ENCODE measurements at regions not wholly inside any gene's neighbourhood (a gene's known extent, or its start where the extent isn't known, plus 50 kb on each side); places are given as distances from the start of the nearest gene placed in this dataset.

DNA sequence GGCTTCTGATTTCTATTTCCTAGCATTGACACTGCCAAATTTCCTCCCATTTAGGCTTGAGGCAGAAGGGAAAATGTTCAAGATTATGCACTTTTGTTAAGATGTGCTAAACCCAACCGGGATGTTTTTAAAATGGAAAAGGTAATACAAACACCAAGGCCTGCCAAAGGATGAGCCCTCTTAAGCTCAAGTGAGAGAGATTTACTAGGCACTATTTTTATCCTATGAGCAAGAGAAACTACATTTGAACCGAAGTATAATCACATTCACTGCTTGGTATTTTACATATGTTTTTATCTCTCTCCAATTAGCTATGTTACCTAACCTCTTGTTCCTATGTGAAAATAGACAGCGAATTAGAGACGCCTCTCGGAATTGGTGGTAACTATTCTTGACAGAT is 295.8 kb downstream of the GABRB3 start:
- Histone ChIP-seq H3K4me3 (ENCODE audit: low read length) (no peak overlapping the region), H3K9me3 (ENCODE audit: low read depth, low read length) (no peaks in the 10 kb centered on the region), H3K4me1 (ENCODE audit: insufficient read depth, low read length) (no peaks in the 10 kb centered on the region), H3K27me3 (ENCODE audit: insufficient read depth, low read length) (no peaks in the 10 kb centered on the region)

DNA sequence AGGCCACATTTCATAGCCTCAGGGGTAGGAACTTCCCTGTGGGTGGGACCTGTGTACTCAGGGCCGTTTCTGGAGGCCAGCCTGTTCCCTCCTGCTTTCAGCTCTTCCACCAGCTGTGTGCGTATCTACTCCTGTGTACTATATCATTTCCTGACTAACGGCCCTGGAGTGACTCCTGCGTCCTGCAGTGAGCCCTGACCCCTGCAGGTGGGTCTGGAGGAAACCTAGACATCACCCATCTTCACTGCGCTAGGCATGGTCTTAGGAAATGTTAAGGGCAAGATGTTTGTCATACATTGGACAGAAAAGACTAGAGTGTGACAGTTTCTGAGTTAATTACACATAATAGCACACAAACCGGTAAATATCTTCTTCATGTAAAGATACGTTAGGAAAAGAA is 297.3 kb downstream of the GABRB3 start:
- no peaks in the 10 kb centered on the region for H3K4me1 ChIP-seq (ENCODE audit: insufficient read depth, low read length)
- H3K27me3 ChIP-seq (ENCODE audit: insufficient read depth, low read length) = no peaks in the 10 kb centered on the region
- H3K9me3 ChIP-seq (ENCODE audit: low read depth, low read length) = no peaks in the 10 kb centered on the region

DNA sequence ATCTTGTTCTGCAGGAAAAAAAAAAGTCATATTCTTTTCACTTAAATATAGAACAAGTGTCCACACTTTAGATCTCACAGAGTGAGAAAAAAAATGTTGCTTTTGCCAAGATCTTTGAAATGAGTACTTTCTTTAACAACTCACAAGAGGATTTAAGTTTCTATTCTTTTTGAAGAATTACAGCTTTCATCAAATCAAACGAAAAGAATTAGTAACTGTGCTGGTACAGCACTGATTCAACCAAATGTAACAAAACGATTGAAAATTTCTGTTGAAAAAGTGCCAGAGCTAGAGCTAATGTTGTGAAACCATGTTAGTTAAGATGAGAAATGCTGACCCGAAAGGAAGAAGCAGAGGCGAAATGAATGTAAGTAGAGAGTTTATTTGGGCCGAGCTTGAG is 300.2 kb downstream of the GABRB3 start:
- no peaks in the 10 kb centered on the region for H3K4me1 ChIP-seq (ENCODE audit: insufficient read depth, low read length)
- no peaks in the 10 kb centered on the region for H3K9me3 ChIP-seq (ENCODE audit: low read depth, low read length)
- H3K27me3 ChIP-seq (ENCODE audit: insufficient read depth, low read length) = no peaks in the 10 kb centered on the region
- H3K4me3 ChIP-seq (ENCODE audit: low read length) = no peak overlapping the region

More for the DNA sequence above, 297.3 kb downstream of the GABRB3 start:
- no peak overlapping the region for H3K4me3 ChIP-seq (ENCODE audit: low read length)

DNA sequence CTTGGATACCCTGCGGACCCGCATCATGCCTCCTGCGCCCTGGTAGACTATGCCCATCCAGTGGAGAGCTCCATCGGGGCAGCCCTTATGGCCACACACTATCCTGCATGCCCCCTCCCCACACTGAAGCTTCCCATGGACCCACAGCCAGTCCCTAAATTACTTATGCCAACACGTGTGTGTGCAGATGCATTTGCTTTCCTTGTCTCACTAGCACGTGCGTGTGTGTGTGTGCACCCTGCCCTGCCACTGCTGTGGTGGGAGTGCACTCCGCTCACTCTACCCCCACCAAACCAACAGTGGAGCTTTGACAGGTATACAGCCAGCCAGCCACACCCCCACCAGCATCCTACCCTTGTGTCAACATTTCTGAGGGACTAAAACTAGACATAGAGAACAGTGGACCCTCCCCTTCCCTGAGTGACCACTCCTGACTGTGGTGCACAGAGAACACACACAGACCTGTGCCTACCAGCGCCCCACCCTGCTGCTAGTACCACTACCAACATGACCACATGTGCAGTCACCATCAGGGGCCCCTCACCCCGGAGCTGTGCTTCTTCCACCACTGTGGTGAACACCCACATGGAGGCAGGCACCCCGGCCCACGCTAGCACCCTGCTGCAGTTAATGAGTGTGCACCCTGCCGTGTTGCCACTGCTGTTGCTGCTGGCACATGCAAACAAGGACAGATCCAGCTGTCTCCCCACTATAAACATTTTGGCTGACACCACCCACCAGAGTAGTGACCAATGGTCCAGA is 310.8 kb downstream of the GABRB3 start:
- Histone ChIP-seq H3K4me3 (ENCODE audit: low read length) (no peak overlapping the region), H3K9me3 (ENCODE audit: low read depth, low read length) (peaks cover 4% of the 10 kb centered on the region), H3K27me3 (ENCODE audit: insufficient read depth, low read length) (no peaks in the 10 kb centered on the region), H3K4me1 (ENCODE audit: insufficient read depth, low read length) (no peaks in the 10 kb centered on the region)

DNA sequence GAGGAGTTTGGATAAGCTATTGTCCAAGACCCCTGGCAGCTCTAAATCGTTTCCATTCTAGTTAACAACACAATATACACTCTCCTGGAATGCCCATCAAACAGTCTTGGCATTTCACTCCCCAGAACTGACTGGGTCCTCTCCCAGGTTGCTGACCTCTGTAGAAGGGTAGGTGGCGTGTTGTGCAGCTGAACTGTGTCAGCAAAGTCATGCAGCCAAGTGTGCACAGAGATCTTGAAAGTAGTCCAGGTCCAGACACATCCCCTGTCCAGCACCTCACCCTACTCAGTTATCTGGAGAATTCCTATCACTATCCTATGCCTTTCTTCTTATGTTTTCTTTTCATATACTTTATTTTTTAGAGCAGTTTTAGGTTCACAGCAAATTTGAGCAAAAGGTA is 312.7 kb downstream of the GABRB3 start:
- H3K4me1 ChIP-seq (ENCODE audit: insufficient read depth, low read length) = no peaks in the 10 kb centered on the region
- peaks cover 6% of the 10 kb centered on the region for H3K9me3 ChIP-seq (ENCODE audit: low read depth, low read length)
- no peaks in the 10 kb centered on the region for H3K27me3 ChIP-seq (ENCODE audit: insufficient read depth, low read length)
- H3K4me3 ChIP-seq (ENCODE audit: low read length) = no peak overlapping the region

DNA sequence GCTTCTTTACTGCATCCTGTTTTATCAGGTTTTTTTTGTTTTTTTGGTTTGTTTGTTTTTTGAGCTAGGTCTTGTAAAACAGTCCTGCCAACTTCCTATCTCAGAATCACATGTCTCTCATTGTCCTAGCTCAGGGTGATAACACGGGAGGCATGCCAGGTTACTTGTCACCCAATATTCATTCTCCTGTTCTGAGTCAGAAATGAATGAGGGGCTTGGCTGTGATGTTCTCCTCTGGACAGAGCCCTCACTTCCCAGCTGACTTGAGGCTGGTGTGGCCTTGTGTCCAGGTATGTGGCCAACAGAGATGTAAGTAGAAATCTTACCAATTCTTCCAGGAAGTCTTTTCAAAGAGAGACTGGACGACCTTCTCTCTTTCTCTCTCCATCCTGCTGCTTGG is 317.0 kb downstream of the GABRB3 start:
- H3K4me1 ChIP-seq (ENCODE audit: insufficient read depth, low read length) = no peaks in the 10 kb centered on the region
- peaks cover 13% of the 10 kb centered on the region for H3K9me3 ChIP-seq (ENCODE audit: low read depth, low read length)
- H3K27me3 ChIP-seq (ENCODE audit: insufficient read depth, low read length) = no peaks in the 10 kb centered on the region
- H3K4me3 ChIP-seq (ENCODE audit: low read length) = no peak overlapping the region

DNA sequence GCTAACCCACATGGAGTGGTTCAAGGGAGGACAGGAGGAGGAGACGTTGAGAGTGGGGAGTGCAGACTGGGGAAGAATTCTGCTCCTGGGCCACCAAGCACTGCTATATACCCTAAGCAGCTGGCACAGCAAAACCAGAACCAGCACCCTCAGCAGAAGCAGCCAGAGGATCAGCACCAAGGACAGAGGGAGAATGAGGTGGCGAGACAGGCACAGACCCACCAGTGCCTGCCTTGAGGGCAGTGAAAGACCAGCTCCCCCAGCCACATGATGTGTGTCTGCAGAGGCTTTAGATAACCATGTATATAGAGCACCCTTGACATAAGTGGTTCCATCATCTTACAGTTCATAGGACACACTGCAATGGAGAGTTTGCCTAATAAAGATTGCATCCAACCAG is 319.0 kb downstream of the GABRB3 start:
- no peak overlapping the region for H3K4me3 ChIP-seq (ENCODE audit: low read length)
- H3K4me1 ChIP-seq (ENCODE audit: insufficient read depth, low read length) = no peaks in the 10 kb centered on the region
- peaks cover 13% of the 10 kb centered on the region for H3K9me3 ChIP-seq (ENCODE audit: low read depth, low read length)
- no peaks in the 10 kb centered on the region for H3K27me3 ChIP-seq (ENCODE audit: insufficient read depth, low read length)

DNA sequence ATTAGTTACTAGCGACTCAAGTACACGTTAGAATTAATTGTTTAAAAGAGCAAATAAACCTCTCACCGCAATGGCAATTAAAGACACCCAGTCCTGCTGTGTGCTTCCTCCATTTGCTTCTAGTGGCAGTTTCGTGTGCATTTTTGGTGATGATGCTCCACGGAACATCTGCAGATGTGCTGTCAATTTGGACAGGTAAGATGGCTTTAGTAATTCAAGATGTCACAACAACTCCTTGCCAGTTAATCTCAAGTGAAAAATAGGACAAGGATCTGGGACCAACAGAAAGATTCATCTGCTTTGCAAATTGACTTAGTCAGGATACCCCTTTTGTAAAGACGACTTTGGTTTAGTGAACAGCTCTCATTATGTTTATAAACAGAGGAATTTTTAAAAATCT is 320.9 kb downstream of the GABRB3 start:
- H3K4me1 ChIP-seq (ENCODE audit: insufficient read depth, low read length) = no peaks in the 10 kb centered on the region
- peaks cover 9% of the 10 kb centered on the region for H3K9me3 ChIP-seq (ENCODE audit: low read depth, low read length)
- no peaks in the 10 kb centered on the region for H3K27me3 ChIP-seq (ENCODE audit: insufficient read depth, low read length)
- H3K4me3 ChIP-seq (ENCODE audit: low read length) = no peak overlapping the region

DNA sequence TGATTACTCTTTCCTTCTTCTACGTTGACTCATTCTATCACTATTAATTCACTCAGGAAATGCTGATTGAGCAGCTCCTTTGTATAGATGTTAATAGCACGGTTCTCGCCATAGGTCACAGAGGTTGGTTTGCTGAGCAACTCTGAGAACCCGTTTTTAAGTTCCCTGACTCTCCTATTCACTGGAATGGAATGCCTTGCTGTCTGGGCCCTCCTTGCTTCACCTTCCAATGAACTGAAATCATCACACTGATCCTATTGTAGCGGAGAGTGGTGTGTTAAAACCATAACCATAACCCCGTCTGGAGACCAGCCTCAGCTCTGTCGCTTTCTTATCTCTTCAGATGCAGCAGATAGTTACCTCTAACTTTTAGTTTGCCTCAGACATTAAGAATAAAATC is 323.6 kb downstream of the GABRB3 start:
- H3K9me3 ChIP-seq (ENCODE audit: low read depth, low read length) = peaks cover 6% of the 10 kb centered on the region
- H3K4me1 ChIP-seq (ENCODE audit: insufficient read depth, low read length) = no peaks in the 10 kb centered on the region
- no peak overlapping the region for H3K4me3 ChIP-seq (ENCODE audit: low read length)
- H3K27me3 ChIP-seq (ENCODE audit: insufficient read depth, low read length) = no peaks in the 10 kb centered on the region

DNA sequence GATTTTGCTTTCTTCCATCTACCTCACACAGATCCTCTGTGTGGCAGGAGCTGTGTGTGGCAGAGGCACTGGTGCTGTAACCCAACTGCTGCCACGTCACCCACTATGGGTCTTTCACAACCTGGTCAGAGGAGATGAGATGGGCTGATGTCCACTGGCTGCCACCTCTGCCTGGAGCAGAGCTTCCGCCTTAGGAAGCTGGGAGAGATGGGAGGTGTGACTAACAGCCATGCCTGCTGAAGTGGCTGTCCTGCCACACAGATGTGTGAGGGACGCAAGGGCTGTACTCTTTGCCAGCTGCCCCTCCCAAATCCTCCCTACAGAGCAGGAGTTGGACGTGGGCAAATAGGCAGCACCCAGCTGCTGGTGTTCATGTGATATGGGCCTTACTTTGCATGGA is 329.5 kb downstream of the GABRB3 start:
- Histone ChIP-seq H3K9me3 (ENCODE audit: low read depth, low read length) (no peaks in the 10 kb centered on the region), H3K4me3 (ENCODE audit: low read length) (no peak overlapping the region), H3K27me3 (ENCODE audit: insufficient read depth, low read length) (no peaks in the 10 kb centered on the region), H3K4me1 (ENCODE audit: insufficient read depth, low read length) (no peaks in the 10 kb centered on the region)

DNA sequence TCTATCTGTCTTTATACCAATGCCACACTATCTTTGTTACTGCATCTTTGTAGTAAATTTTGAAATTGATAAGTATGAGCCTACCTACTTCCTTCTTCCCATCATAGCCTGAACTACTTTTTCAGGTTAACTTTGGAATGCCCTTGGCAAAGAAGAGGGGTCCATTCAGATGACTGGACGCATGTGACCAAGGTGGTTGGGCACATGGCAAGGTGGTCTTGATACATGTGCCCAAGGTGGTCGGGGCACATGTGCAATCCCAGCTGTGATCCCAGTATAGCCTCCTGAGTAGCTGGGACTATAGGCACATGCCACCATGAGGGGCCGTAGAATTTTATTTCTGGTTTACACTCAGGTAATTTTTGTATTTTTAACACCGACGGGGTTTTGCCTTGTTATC is 330.2 kb downstream of the GABRB3 start:
- no peak overlapping the region for H3K4me3 ChIP-seq (ENCODE audit: low read length)
- H3K4me1 ChIP-seq (ENCODE audit: insufficient read depth, low read length) = no peaks in the 10 kb centered on the region
- H3K27me3 ChIP-seq (ENCODE audit: insufficient read depth, low read length) = no peaks in the 10 kb centered on the region
- no peaks in the 10 kb centered on the region for H3K9me3 ChIP-seq (ENCODE audit: low read depth, low read length)

DNA sequence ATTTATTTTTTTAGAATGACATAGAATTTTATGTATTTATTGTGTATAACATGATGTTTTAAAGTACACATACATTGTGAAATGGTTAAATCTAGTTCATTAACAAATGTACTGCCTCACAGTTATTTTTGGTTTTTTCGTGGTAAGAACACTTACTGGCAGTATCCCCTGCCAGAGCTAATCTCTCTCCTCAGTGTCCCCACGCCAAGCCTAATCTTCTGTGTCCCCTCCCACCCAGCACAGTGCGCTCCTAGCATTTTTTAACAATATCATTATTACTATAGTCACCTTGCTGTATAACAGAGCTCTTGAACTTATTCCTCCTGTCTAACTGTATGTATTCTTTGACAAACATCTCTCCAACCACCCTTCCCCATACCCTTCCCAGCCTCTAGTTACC is 333.2 kb downstream of the GABRB3 start:
- no peak overlapping the region for H3K4me3 ChIP-seq (ENCODE audit: low read length)
- H3K9me3 ChIP-seq (ENCODE audit: low read depth, low read length) = no peaks in the 10 kb centered on the region
- no peaks in the 10 kb centered on the region for H3K27me3 ChIP-seq (ENCODE audit: insufficient read depth, low read length)
- H3K4me1 ChIP-seq (ENCODE audit: insufficient read depth, low read length) = no peaks in the 10 kb centered on the region

DNA sequence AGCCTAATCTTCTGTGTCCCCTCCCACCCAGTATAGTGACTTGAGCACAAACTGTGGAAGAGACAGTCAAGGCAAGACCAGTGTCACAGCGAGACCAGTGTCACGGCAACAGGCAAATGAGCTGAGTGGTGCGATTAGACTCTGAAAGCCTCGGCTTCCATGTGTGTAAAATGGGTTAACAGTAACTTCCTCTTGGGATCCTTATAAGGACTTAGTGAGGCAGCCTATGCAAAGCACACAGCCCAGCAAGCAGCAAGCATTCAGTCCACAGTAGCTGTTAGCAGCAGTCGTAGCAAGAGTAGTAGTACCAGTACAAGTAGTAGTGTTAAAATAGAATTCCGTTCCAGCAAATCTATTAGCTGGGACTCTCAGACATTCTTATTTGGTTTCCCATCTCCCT is 334.1 kb downstream of the GABRB3 start:
- Histone ChIP-seq H3K4me3 (ENCODE audit: low read length) (no peak overlapping the region), H3K9me3 (ENCODE audit: low read depth, low read length) (no peaks in the 10 kb centered on the region), H3K4me1 (ENCODE audit: insufficient read depth, low read length) (no peaks in the 10 kb centered on the region), H3K27me3 (ENCODE audit: insufficient read depth, low read length) (no peaks in the 10 kb centered on the region)

DNA sequence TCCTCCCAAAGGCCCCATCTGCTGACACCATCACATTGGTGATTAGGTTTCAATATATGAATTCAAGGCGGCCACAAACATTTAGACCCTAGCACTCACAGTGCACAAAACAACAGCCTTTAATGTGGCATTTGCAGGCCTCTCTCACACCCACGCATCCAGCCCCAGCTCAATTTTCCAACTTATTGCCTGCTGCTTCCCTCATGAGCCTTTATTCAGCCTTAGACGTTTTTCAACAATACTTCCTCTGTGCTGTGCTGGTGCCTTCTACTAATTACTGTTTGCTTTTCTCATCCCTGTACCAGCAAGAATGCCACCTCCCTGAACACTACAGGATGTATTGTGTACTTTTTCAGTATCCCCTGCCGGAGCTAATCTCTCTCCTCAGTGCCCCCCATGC is 334.6 kb downstream of the GABRB3 start:
- Histone ChIP-seq H3K9me3 (ENCODE audit: low read depth, low read length) (no peaks in the 10 kb centered on the region), H3K27me3 (ENCODE audit: insufficient read depth, low read length) (no peaks in the 10 kb centered on the region), H3K4me3 (ENCODE audit: low read length) (no peak overlapping the region), H3K4me1 (ENCODE audit: insufficient read depth, low read length) (no peaks in the 10 kb centered on the region)

DNA sequence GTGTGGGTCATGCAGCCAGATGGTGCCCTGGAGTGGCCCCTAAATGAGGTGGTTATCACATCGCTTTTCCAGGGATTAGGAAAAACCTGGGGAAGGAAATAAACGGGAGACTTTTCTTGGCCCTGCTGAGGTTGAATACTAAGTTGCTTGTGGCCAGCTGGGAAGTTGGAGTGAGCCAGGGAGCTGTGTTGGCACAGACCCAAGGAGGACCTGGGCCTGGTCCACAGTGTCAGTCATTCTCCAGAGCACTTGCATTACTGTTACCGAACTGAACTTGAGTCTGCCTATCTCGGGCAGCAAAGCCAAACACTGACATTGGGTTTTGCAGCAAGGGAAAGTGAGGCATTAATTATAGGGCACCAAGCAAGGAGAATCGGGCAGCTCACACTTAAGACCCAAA is 339.0 kb downstream of the GABRB3 start:
- Histone ChIP-seq H3K4me3 (ENCODE audit: low read length) (no peak overlapping the region), H3K27me3 (ENCODE audit: insufficient read depth, low read length) (no peaks in the 10 kb centered on the region), H3K4me1 (ENCODE audit: insufficient read depth, low read length) (no peaks in the 10 kb centered on the region), H3K9me3 (ENCODE audit: low read depth, low read length) (no peaks in the 10 kb centered on the region)

DNA sequence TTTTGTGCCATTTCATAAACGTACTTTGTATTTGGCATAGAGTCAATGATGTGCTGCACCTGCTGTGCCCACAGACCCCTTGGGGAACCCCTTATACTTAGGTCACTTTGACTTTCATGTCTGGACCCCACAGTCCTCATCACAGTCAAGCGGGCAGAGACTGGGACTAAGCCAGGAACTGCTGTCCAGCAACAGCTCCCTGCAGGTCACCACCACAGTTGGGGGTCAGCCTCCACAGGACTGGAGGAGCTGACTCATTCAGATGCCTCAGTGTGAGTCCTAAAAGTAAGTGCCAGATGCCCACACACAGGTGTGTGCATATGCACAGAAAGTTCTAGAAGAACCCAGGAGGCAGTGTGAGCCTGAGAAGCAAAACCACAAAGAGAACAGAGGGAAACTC is 339.8 kb downstream of the GABRB3 start:
- H3K9me3 ChIP-seq (ENCODE audit: low read depth, low read length) = no peaks in the 10 kb centered on the region
- H3K27me3 ChIP-seq (ENCODE audit: insufficient read depth, low read length) = no peaks in the 10 kb centered on the region
- H3K4me3 ChIP-seq (ENCODE audit: low read length) = no peak overlapping the region
- H3K4me1 ChIP-seq (ENCODE audit: insufficient read depth, low read length) = no peaks in the 10 kb centered on the region

All from mononuclear cell (primary cell).